VCaP (cell line): ENCODE measurements at regions not wholly inside any gene's neighbourhood (a gene's known extent, or its start where the extent isn't known, plus 50 kb on each side); places are given as distances from the start of the nearest gene placed in this dataset.

Source experiments
- H3K27ac ChIP-seq: fragments of 450-650 bp; 2 replicates; pipeline ENCODE4 v1.5.1; 2017
- CTCF ChIP-seq: fragments of 450-650 bp; conservative IDR thresholded peaks from 2 replicates; pipeline ENCODE4 v1.5.1; 2017; ENCODE audit warnings: mild to moderate bottlenecking, moderate library complexity

DNA sequence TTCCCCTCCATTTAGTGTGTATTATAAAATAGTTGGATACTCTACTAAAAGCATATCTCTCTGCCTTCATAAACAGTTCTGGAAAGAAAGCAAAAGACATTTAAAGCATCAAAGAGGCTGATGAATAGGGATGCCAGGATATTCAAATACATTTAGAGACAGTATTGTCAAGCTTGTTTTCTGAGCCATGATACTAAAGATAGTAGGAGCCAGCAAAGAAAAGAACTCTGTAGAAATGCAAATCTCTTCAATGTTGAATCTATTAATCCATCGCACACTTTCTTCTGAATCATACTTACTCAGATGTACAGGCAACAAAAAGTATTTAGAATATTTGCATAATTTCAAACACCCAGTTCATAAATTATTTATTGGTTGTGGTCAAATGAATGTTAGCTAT, 207.1 kb upstream of the MEF2C start:
- no peak overlapping the region for H3K27ac ChIP-seq
- TF ChIP-seq CTCF = no peak

DNA sequence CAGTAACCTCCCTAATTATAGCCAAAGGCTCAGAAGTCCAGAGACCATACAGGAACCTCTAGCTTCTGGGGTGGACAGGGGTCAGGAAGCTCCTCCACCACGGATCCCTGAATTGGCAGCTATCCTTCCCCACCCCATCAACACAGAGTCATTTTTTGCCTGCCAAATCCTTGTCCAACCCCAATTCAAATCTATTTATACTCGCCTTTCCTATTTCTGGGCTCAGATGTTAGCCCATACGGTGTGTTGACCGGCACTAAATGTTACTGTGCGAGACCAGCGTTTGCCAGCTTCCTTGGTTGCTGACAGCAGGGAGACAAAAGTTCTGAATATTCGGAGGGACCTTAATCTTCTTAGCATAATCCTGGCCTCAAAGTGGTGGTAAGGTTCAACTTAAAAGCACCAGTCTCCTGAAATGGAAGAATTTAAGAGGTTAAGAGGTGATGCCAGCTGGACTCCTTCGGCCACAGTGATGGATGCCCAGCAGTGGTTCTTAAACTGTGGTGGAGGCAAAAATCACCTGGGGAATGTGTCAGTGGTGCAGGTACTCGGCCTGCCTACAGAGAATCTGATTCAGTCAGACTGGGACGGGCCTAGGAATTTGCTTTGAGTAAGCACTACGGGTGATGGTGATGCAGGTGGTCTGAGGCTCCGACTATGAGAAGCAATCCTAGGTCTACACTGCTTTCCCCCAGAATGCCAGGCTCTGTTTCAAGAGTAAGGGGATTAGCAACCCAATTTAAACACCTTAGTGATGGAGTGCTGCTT, 204.8 kb upstream of the MEF2C start:
- TF ChIP-seq CTCF = no peak
- no peak overlapping the region for H3K27ac ChIP-seq

DNA sequence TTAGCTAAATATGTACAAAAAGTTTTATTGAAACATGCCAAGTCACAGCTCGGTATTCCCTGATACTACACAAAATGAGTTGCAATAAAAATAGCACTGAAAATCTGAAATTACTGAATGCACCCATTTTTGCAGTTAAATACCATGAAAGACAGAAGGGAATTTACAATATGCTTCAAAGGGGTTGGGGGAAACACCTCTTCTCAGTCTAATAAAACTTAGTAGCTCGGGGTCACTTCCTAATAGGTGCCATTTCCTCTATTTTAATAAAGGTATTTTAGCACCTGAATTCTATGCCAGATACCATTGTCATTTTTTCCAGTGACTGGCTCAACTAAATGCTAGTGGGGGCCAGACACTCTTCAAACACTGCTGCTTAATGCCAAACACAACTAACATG, 204.1 kb upstream of the MEF2C start:
- TF ChIP-seq CTCF = no peak
- H3K27ac ChIP-seq = no peak overlapping the region

GRCh38 chr5:89086390-89087086, 203.6 kb upstream of the MEF2C start:
- no peak for TF ChIP-seq CTCF
- no peak overlapping the region for H3K27ac ChIP-seq

DNA sequence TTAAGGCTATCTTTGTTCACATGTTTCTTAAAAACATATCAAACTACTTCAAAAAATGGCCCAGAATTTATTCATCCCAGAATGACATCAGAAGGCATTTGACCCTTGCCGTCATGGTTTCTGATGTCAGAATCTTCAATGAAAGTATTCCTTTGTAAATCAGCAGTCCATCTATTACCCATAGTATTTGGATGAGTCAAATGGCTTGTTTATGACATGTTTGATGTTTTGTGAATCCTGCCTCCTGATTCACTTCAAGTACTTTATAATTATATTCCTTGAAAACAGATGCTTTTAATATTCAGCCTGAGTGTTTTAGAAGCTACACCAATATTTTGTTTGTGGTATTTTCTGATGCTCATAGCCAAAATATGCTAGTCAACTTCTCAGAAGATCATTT, 200.8 kb upstream of the MEF2C start:
- no peak overlapping the region for H3K27ac ChIP-seq
- TF ChIP-seq CTCF = no peak

- no peak for TF ChIP-seq CTCF
- no peak overlapping the region for H3K27ac ChIP-seq
Observed at GRCh38 chr5:89081360-89081759, 198.4 kb upstream of the MEF2C start.

GRCh38 chr5:89080467-89081116, 197.6 kb upstream of the MEF2C start:
- TF ChIP-seq CTCF = no peak
- H3K27ac ChIP-seq = no peak overlapping the region
